HL-60 (cell line): ENCODE measurements at regions not wholly inside any gene's neighbourhood (a gene's known extent, or its start where the extent isn't known, plus 50 kb on each side); places are given as distances from the start of the nearest gene placed in this dataset.

Experiments used
- GABPA ChIP-seq: IDR thresholded peaks from 2 replicates; pipeline ENCODE4 v1.6.1; 2012; ENCODE audit warnings: low read depth
- POLR2AphosphoS5 ChIP-seq: IDR thresholded peaks from 2 replicates; pipeline ENCODE4 v1.6.1; 2012; ENCODE audit warnings: low read depth
- TF ChIP-seq, protein P1 (sequence below): IDR thresholded peaks from one replicate; pipeline ENCODE4 v1.5.1; 2011; ENCODE audit warnings: low read length, control low read depth, inconsistent platforms; ENCODE audit not compliant: insufficient read depth
- TF ChIP-seq, protein P2 (sequence below): IDR thresholded peaks from 2 replicates; pipeline ENCODE4 v1.6.1; 2012; ENCODE audit warnings: low read depth; ENCODE audit not compliant: insufficient replicate concordance

DNA sequence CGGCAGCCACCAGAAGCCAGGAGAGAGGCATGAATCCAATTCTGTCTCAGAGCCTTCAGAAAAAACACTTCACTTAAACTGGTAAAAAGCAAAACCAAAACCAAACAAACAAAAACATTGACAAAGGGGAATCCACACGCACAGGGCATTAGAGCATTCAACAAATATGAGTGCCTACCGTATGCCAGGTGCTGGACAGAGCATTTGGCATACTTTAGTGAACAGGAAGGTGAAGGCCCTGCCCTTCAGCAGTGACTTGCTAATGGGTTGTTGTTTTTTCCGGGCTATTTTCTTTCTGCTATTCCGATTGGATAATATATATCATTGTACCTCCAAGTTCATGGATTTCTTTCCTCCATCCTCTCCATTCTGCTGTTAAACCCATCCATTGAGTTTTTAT, 71.7 kb upstream of the RUFY1 start:
- TF ChIP-seq GABPA, result no peak
- TF ChIP-seq, protein P1, sequence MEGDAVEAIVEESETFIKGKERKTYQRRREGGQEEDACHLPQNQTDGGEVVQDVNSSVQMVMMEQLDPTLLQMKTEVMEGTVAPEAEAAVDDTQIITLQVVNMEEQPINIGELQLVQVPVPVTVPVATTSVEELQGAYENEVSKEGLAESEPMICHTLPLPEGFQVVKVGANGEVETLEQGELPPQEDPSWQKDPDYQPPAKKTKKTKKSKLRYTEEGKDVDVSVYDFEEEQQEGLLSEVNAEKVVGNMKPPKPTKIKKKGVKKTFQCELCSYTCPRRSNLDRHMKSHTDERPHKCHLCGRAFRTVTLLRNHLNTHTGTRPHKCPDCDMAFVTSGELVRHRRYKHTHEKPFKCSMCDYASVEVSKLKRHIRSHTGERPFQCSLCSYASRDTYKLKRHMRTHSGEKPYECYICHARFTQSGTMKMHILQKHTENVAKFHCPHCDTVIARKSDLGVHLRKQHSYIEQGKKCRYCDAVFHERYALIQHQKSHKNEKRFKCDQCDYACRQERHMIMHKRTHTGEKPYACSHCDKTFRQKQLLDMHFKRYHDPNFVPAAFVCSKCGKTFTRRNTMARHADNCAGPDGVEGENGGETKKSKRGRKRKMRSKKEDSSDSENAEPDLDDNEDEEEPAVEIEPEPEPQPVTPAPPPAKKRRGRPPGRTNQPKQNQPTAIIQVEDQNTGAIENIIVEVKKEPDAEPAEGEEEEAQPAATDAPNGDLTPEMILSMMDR, result no peak
- TF ChIP-seq POLR2AphosphoS5, result no peak
- TF ChIP-seq, protein P2, sequence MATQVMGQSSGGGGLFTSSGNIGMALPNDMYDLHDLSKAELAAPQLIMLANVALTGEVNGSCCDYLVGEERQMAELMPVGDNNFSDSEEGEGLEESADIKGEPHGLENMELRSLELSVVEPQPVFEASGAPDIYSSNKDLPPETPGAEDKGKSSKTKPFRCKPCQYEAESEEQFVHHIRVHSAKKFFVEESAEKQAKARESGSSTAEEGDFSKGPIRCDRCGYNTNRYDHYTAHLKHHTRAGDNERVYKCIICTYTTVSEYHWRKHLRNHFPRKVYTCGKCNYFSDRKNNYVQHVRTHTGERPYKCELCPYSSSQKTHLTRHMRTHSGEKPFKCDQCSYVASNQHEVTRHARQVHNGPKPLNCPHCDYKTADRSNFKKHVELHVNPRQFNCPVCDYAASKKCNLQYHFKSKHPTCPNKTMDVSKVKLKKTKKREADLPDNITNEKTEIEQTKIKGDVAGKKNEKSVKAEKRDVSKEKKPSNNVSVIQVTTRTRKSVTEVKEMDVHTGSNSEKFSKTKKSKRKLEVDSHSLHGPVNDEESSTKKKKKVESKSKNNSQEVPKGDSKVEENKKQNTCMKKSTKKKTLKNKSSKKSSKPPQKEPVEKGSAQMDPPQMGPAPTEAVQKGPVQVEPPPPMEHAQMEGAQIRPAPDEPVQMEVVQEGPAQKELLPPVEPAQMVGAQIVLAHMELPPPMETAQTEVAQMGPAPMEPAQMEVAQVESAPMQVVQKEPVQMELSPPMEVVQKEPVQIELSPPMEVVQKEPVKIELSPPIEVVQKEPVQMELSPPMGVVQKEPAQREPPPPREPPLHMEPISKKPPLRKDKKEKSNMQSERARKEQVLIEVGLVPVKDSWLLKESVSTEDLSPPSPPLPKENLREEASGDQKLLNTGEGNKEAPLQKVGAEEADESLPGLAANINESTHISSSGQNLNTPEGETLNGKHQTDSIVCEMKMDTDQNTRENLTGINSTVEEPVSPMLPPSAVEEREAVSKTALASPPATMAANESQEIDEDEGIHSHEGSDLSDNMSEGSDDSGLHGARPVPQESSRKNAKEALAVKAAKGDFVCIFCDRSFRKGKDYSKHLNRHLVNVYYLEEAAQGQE, result no peak
